MM.1S (cell line): ENCODE measurements at regions not wholly inside any gene's neighbourhood (a gene's known extent, or its start where the extent isn't known, plus 50 kb on each side); places are given as distances from the start of the nearest gene placed in this dataset.

Source experiments
- DNase-seq: peaks from one replicate; pipeline ENCODE4 v3.0.0-alpha.2; 2015
- H2AFZ ChIP-seq: fragments of 300-600 bp; sonication (generic); 2 replicates; pipeline ENCODE4 v1.6.0; 2016; ENCODE audit warnings: antibody characterized with exemption, low read length
- H3F3A ChIP-seq: fragments of 300-600 bp; sonication (generic); 2 replicates; pipeline ENCODE4 v1.6.1; 2016; ENCODE audit warnings: mild to moderate bottlenecking, antibody characterized with exemption, low read length, moderate library complexity, mixed read lengths; ENCODE audit not compliant: insufficient read depth
- H3K27ac ChIP-seq: fragments of 300-600 bp; sonication (generic); 2 replicates; pipeline ENCODE4 v1.5.1; 2016; ENCODE audit warnings: mild to moderate bottlenecking, low read length
- H3K27me3 ChIP-seq: fragments of 300-600 bp; sonication (generic); replicated peaks from 2 replicates; pipeline ENCODE4 v1.6.0; 2016; ENCODE audit warnings: low read length; ENCODE audit not compliant: insufficient read depth
- H3K36me3 ChIP-seq: fragments of 300-600 bp; sonication (generic); replicated peaks from 2 replicates; pipeline ENCODE4 v1.6.1; 2016; ENCODE audit warnings: mild to moderate bottlenecking, low read length, mixed read lengths; ENCODE audit not compliant: insufficient read depth
- H3K4me1 ChIP-seq: fragments of 300-600 bp; sonication (generic); 2 replicates; pipeline ENCODE4 v1.6.1; 2016; ENCODE audit warnings: low read length, mixed read lengths
- H3K4me2 ChIP-seq: fragments of 300-600 bp; sonication (generic); 2 replicates; pipeline ENCODE4 v1.6.0; 2016; ENCODE audit warnings: low read depth, low read length
- H3K4me3 ChIP-seq: fragments of 300-600 bp; sonication (generic); 2 replicates; pipeline ENCODE4 v1.5.1; 2016; ENCODE audit warnings: low read length, mixed read lengths
- H3K79me2 ChIP-seq: fragments of 300-600 bp; sonication (generic); 2 replicates; pipeline ENCODE4 v1.6.1; 2016; ENCODE audit warnings: mixed run types, low read length, mixed read lengths
- H3K9ac ChIP-seq: fragments of 300-600 bp; sonication (generic); 2 replicates; pipeline ENCODE4 v1.6.1; 2016; ENCODE audit warnings: low read length, mixed read lengths
- H3K9me2 ChIP-seq: fragments of 300-600 bp; sonication (generic); replicated peaks from 2 replicates; pipeline ENCODE4 v1.6.1; 2016; ENCODE audit warnings: mild to moderate bottlenecking, low read length, mixed read lengths; ENCODE audit not compliant: insufficient read depth
- H3K9me3 ChIP-seq: fragments of 300-600 bp; sonication (generic); replicated peaks from 2 replicates; pipeline ENCODE4 v1.6.1; 2016; ENCODE audit warnings: mild to moderate bottlenecking, low read length, mixed read lengths; ENCODE audit not compliant: insufficient read depth
- H4K20me1 ChIP-seq: fragments of 300-600 bp; sonication (generic); 2 replicates; pipeline ENCODE4 v1.6.1; 2016; ENCODE audit warnings: mild to moderate bottlenecking, low read length, moderate library complexity, mixed read lengths; ENCODE audit not compliant: insufficient read depth
- CTCF ChIP-seq: fragments of 300-600 bp; sonication (generic); IDR thresholded peaks from 2 replicates; pipeline ENCODE4 v1.5.1; 2016; ENCODE audit warnings: antibody characterized with exemption, low read length, mixed read lengths
- EZH2 ChIP-seq: fragments of 300-600 bp; sonication (generic); optimal IDR thresholded peaks from 2 replicates; pipeline ENCODE3; 2017; ENCODE audit warnings: low read depth, mild to moderate bottlenecking, antibody characterized with exemption, low read length, mixed read lengths
- EZH2phosphoT487 ChIP-seq: fragments of 300-600 bp; sonication (generic); IDR thresholded peaks from 2 replicates; pipeline ENCODE4 v1.6.1; 2018; ENCODE audit warnings: antibody characterized with exemption, low read length

- H2AFZ ChIP-seq: no peak overlapping the region
- no peaks in the 10 kb centered on the region for H3K4me1 ChIP-seq
- H3F3A ChIP-seq: no peaks in the 10 kb centered on the region
- no peaks in the 10 kb centered on the region for H4K20me1 ChIP-seq
- no peak for TF ChIP-seq CTCF
- no peak for TF ChIP-seq EZH2
- TF ChIP-seq EZH2phosphoT487: no peak
- no peak overlapping the region for H3K9ac ChIP-seq
- H3K9me3 ChIP-seq: no peaks in the 10 kb centered on the region
- H3K79me2 ChIP-seq: no peaks in the 10 kb centered on the region
- H3K9me2 ChIP-seq: no peaks in the 10 kb centered on the region
- H3K27ac ChIP-seq: no peak overlapping the region
- H3K36me3 ChIP-seq: no peaks in the 10 kb centered on the region
- no peak overlapping the region for H3K4me3 ChIP-seq
- DNase-seq: no peak
- no peak overlapping the region for H3K4me2 ChIP-seq
- H3K27me3 ChIP-seq: no peaks in the 10 kb centered on the region
Measured at GRCh38 chr6:15872241-15873103, 209.6 kb upstream of the DTNBP1 start.

- no peaks in the 10 kb centered on the region for H3K9me2 ChIP-seq
- H3K4me2 ChIP-seq: no peak overlapping the region
- no peak for DNase-seq
- no peaks in the 10 kb centered on the region for H3K4me1 ChIP-seq
- no peak overlapping the region for H3K4me3 ChIP-seq
- no peaks in the 10 kb centered on the region for H3K36me3 ChIP-seq
- TF ChIP-seq EZH2: no peak
- TF ChIP-seq CTCF: no peak
- H2AFZ ChIP-seq: no peak overlapping the region
- H3K9ac ChIP-seq: no peak overlapping the region
- no peaks in the 10 kb centered on the region for H3F3A ChIP-seq
- H3K9me3 ChIP-seq: no peaks in the 10 kb centered on the region
- H4K20me1 ChIP-seq: no peaks in the 10 kb centered on the region
- H3K79me2 ChIP-seq: no peaks in the 10 kb centered on the region
- no peaks in the 10 kb centered on the region for H3K27me3 ChIP-seq
- H3K27ac ChIP-seq: no peak overlapping the region
Measured at GRCh38 chr6:15871276-15871675, 208.4 kb upstream of the DTNBP1 start.

GRCh38 chr6:15870333-15871043 is 207.7 kb upstream of the DTNBP1 start:
- no peaks in the 10 kb centered on the region for H3K9me2 ChIP-seq
- H3K4me2 ChIP-seq: no peak overlapping the region
- H3K9me3 ChIP-seq: no peaks in the 10 kb centered on the region
- H3K9ac ChIP-seq: no peak overlapping the region
- H3K27me3 ChIP-seq: no peaks in the 10 kb centered on the region
- H3K27ac ChIP-seq: no peak overlapping the region
- no peaks in the 10 kb centered on the region for H3K79me2 ChIP-seq
- H3K36me3 ChIP-seq: no peaks in the 10 kb centered on the region
- TF ChIP-seq CTCF (no peak), EZH2 (no peak), EZH2phosphoT487 (no peak)
- H3F3A ChIP-seq: no peaks in the 10 kb centered on the region
- no peaks in the 10 kb centered on the region for H3K4me1 ChIP-seq
- no peak overlapping the region for H2AFZ ChIP-seq
- no peaks in the 10 kb centered on the region for H4K20me1 ChIP-seq
- no peak overlapping the region for H3K4me3 ChIP-seq
- DNase-seq: no peak
